ENCODE measurements at regions not wholly inside any gene's neighbourhood (a gene's known extent, or its start where the extent isn't known, plus 50 kb on each side); places are given as distances from the start of the nearest gene placed in this dataset.
A peak's percentile ranks its signal among the peaks of the same experiment; 100 is the strongest.

- Mint-ChIP-seq H3K9me3 (ENCODE audit: low read depth) (no peaks in the 10 kb centered on the region), H3K27ac (no peak overlapping the region), H3K36me3 (no peaks in the 10 kb centered on the region), H3K4me1 (ENCODE audit: low read depth) (no peaks in the 10 kb centered on the region), H3K4me3 (no peak overlapping the region), H3K27me3 (no peaks in the 10 kb centered on the region)
Observed at GRCh38 chr5:143870362-143870761, 58.4 kb downstream of the HMHB1 start.

- H3K4me1 Mint-ChIP-seq (ENCODE audit: low read depth), result no peaks in the 10 kb centered on the region
- H3K27ac Mint-ChIP-seq, result no peak overlapping the region
- H3K4me3 Mint-ChIP-seq, result no peak overlapping the region
- no peaks in the 10 kb centered on the region for H3K9me3 Mint-ChIP-seq (ENCODE audit: low read depth)
- H3K27me3 Mint-ChIP-seq, result no peaks in the 10 kb centered on the region
- H3K36me3 Mint-ChIP-seq, result no peaks in the 10 kb centered on the region
Observed at GRCh38 chr5:143870871-143871632, 59.1 kb downstream of the HMHB1 start.

GRCh38 chr5:143871672-143872071 is 59.7 kb downstream of the HMHB1 start:
- H3K9me3 Mint-ChIP-seq (ENCODE audit: low read depth), result no peaks in the 10 kb centered on the region
- H3K27ac Mint-ChIP-seq, result no peak overlapping the region
- no peaks in the 10 kb centered on the region for H3K4me1 Mint-ChIP-seq (ENCODE audit: low read depth)
- H3K36me3 Mint-ChIP-seq, result no peaks in the 10 kb centered on the region
- no peaks in the 10 kb centered on the region for H3K27me3 Mint-ChIP-seq
- H3K4me3 Mint-ChIP-seq, result no peak overlapping the region

- H3K4me1 Mint-ChIP-seq (ENCODE audit: low read depth), result no peaks in the 10 kb centered on the region
- H3K27ac Mint-ChIP-seq, result no peak overlapping the region
- H3K36me3 Mint-ChIP-seq, result no peaks in the 10 kb centered on the region
- no peaks in the 10 kb centered on the region for H3K9me3 Mint-ChIP-seq (ENCODE audit: low read depth)
- H3K4me3 Mint-ChIP-seq, result no peak overlapping the region
- H3K27me3 Mint-ChIP-seq, result no peaks in the 10 kb centered on the region
Observed at GRCh38 chr5:143874312-143874711, 62.4 kb downstream of the HMHB1 start.

- Mint-ChIP-seq H3K27ac (no peak overlapping the region), H3K4me1 (ENCODE audit: low read depth) (no peaks in the 10 kb centered on the region), H3K27me3 (no peaks in the 10 kb centered on the region), H3K9me3 (ENCODE audit: low read depth) (no peaks in the 10 kb centered on the region), H3K4me3 (no peak overlapping the region), H3K36me3 (no peaks in the 10 kb centered on the region)
Observed at GRCh38 chr5:143877196-143877595, 65.2 kb downstream of the HMHB1 start.

- Mint-ChIP-seq H3K36me3 (no peaks in the 10 kb centered on the region), H3K27ac (no peak overlapping the region), H3K27me3 (no peaks in the 10 kb centered on the region), H3K9me3 (ENCODE audit: low read depth) (no peaks in the 10 kb centered on the region), H3K4me3 (no peak overlapping the region), H3K4me1 (ENCODE audit: low read depth) (no peaks in the 10 kb centered on the region)
Observed at GRCh38 chr5:143878430-143878829, 66.5 kb downstream of the HMHB1 start.

- no peaks in the 10 kb centered on the region for H3K27me3 Mint-ChIP-seq
- H3K27ac Mint-ChIP-seq, result no peak overlapping the region
- H3K4me3 Mint-ChIP-seq, result no peak overlapping the region
- H3K9me3 Mint-ChIP-seq (ENCODE audit: low read depth), result no peaks in the 10 kb centered on the region
- H3K4me1 Mint-ChIP-seq (ENCODE audit: low read depth), result no peaks in the 10 kb centered on the region
- no peaks in the 10 kb centered on the region for H3K36me3 Mint-ChIP-seq
Observed at GRCh38 chr5:143879646-143880045, 67.7 kb downstream of the HMHB1 start.

- Mint-ChIP-seq H3K27me3 (no peaks in the 10 kb centered on the region), H3K9me3 (ENCODE audit: low read depth) (no peaks in the 10 kb centered on the region), H3K4me1 (ENCODE audit: low read depth) (no peaks in the 10 kb centered on the region), H3K36me3 (no peaks in the 10 kb centered on the region), H3K27ac (no peak overlapping the region), H3K4me3 (no peak overlapping the region)
Observed at GRCh38 chr5:143880178-143880577, 68.2 kb downstream of the HMHB1 start.

GRCh38 chr5:143882520-143882919 is 70.6 kb downstream of the HMHB1 start:
- Mint-ChIP-seq H3K4me3 (no peak overlapping the region), H3K27ac (no peak overlapping the region), H3K9me3 (ENCODE audit: low read depth) (no peaks in the 10 kb centered on the region), H3K4me1 (ENCODE audit: low read depth) (no peaks in the 10 kb centered on the region), H3K36me3 (no peaks in the 10 kb centered on the region), H3K27me3 (no peaks in the 10 kb centered on the region)

GRCh38 chr5:143886096-143886495 is 74.1 kb downstream of the HMHB1 start:
- no peak overlapping the region for H3K4me3 Mint-ChIP-seq
- H3K36me3 Mint-ChIP-seq, result no peaks in the 10 kb centered on the region
- H3K27me3 Mint-ChIP-seq, result peaks cover 1% of the 10 kb centered on the region
- H3K4me1 Mint-ChIP-seq (ENCODE audit: low read depth), result no peaks in the 10 kb centered on the region
- H3K9me3 Mint-ChIP-seq (ENCODE audit: low read depth), result no peaks in the 10 kb centered on the region
- no peak overlapping the region for H3K27ac Mint-ChIP-seq

GRCh38 chr5:143886651-143887638 is 75.0 kb downstream of the HMHB1 start:
- no peaks in the 10 kb centered on the region for H3K36me3 Mint-ChIP-seq
- H3K9me3 Mint-ChIP-seq (ENCODE audit: low read depth), result no peaks in the 10 kb centered on the region
- H3K27me3 Mint-ChIP-seq, result peaks cover 1% of the 10 kb centered on the region
- no peak overlapping the region for H3K4me3 Mint-ChIP-seq
- H3K27ac Mint-ChIP-seq, result no peak overlapping the region
- H3K4me1 Mint-ChIP-seq (ENCODE audit: low read depth), result no peaks in the 10 kb centered on the region

- Mint-ChIP-seq H3K36me3 (no peaks in the 10 kb centered on the region), H3K4me1 (ENCODE audit: low read depth) (no peaks in the 10 kb centered on the region), H3K27me3 (peaks cover 1% of the 10 kb centered on the region), H3K4me3 (no peak overlapping the region), H3K9me3 (ENCODE audit: low read depth) (no peaks in the 10 kb centered on the region), H3K27ac (no peak overlapping the region)
Observed at GRCh38 chr5:143887903-143888665, 76.1 kb downstream of the HMHB1 start.

- Mint-ChIP-seq H3K36me3 (no peaks in the 10 kb centered on the region), H3K27ac (no peak overlapping the region), H3K9me3 (ENCODE audit: low read depth) (no peaks in the 10 kb centered on the region), H3K4me3 (no peak overlapping the region), H3K4me1 (ENCODE audit: low read depth) (no peaks in the 10 kb centered on the region), H3K27me3 (peaks cover 1% of the 10 kb centered on the region)
Observed at GRCh38 chr5:143888912-143889311, 77.0 kb downstream of the HMHB1 start.

- Mint-ChIP-seq H3K9me3 (ENCODE audit: low read depth) (no peaks in the 10 kb centered on the region), H3K4me1 (ENCODE audit: low read depth) (no peaks in the 10 kb centered on the region), H3K36me3 (no peaks in the 10 kb centered on the region), H3K27ac (peak overlapping the region; percentile 16), H3K4me3 (no peak overlapping the region), H3K27me3 (peaks cover 1% of the 10 kb centered on the region)
Observed at GRCh38 chr5:143889986-143890385, 78.0 kb downstream of the HMHB1 start.

- Mint-ChIP-seq H3K27me3 (peaks cover 1% of the 10 kb centered on the region), H3K36me3 (no peaks in the 10 kb centered on the region), H3K4me3 (no peak overlapping the region), H3K27ac (peak overlapping the region; percentile 16), H3K9me3 (ENCODE audit: low read depth) (no peaks in the 10 kb centered on the region), H3K4me1 (ENCODE audit: low read depth) (no peaks in the 10 kb centered on the region)
Observed at GRCh38 chr5:143890487-143890886, 78.5 kb downstream of the HMHB1 start.
